ENCODE measurements at regions not wholly inside any gene's neighbourhood (a gene's known extent, or its start where the extent isn't known, plus 50 kb on each side); places are given as distances from the start of the nearest gene placed in this dataset.

- TF ChIP-seq POLR2A (IDR thresholded peaks at IDR 0.05) (no peak), CTCF (IDR thresholded peaks at IDR 0.05) (no peak)
- intact Hi-C loops (cut with DNase I): no loop called here
- no peak for DNase-seq
- ATAC-seq: no peak
- no peak overlapping the region for H3K4me3 ChIP-seq
- no peaks in the 10 kb centered on the region for H3K27me3 ChIP-seq
- no peak overlapping the region for H3K27ac ChIP-seq
- H3K36me3 ChIP-seq: no peaks in the 10 kb centered on the region
- H3K4me1 ChIP-seq: no peaks in the 10 kb centered on the region
- peaks cover 0 to 16% (median 3%) of the 10 kb centered on the region in 12 donors for H3K9me3 ChIP-seq
Observed at GRCh38 chr1:193819376-193819775, 633.0 kb upstream of the B3GALT2 start.

- WGBS, 4 donors: 61 to 73% (median 69%) methylated on average over 2 of the region's 2 CpGs
- H3K27me3 ChIP-seq: no peaks in the 10 kb centered on the region
- H3K36me3 ChIP-seq: no peaks in the 10 kb centered on the region
- no peak overlapping the region for H3K4me3 ChIP-seq
- TF ChIP-seq CTCF (IDR thresholded peaks at IDR 0.05): no peak
- TF ChIP-seq POLR2A (IDR thresholded peaks at IDR 0.05): no peak
- DNase-seq: no peak
- H3K4me1 ChIP-seq: no peaks in the 10 kb centered on the region
- intact Hi-C loops (cut with DNase I): no loop called here
- ATAC-seq: no peak
- H3K9me3 ChIP-seq: peaks cover 0 to 3% (median 0%) of the 10 kb centered on the region in 12 donors
- no peak overlapping the region for H3K27ac ChIP-seq
Observed at GRCh38 chr1:193807208-193807607, 620.8 kb upstream of the B3GALT2 start.

- intact Hi-C loops (cut with DNase I): no loop called here
- H3K9me3 ChIP-seq: peaks cover 0 to 3% (median 0%) of the 10 kb centered on the region in 12 donors
- no peak for DNase-seq
- no peaks in the 10 kb centered on the region for H3K4me1 ChIP-seq
- no peaks in the 10 kb centered on the region for H3K27me3 ChIP-seq
- TF ChIP-seq POLR2A (IDR thresholded peaks at IDR 0.05) (no peak), CTCF (IDR thresholded peaks at IDR 0.05) (no peak)
- no peak overlapping the region for H3K27ac ChIP-seq
- no peak for ATAC-seq
- no peak overlapping the region for H3K4me3 ChIP-seq
- 73 to 77% (median 75%) methylated on average over 3 of the region's 3 CpGs for WGBS, 4 donors
- H3K36me3 ChIP-seq: no peaks in the 10 kb centered on the region
Observed at GRCh38 chr1:193806079-193807048, 620.0 kb upstream of the B3GALT2 start.

GRCh38 chr1:193799948-193800690 is 613.7 kb upstream of the B3GALT2 start:
- ATAC-seq: no peak
- WGBS, 4 donors: 69 to 88% (median 80%) methylated on average over 6 of the region's 6 CpGs
- no peaks in the 10 kb centered on the region for H3K36me3 ChIP-seq

More at GRCh38 chr1:193799948-193800690, 613.7 kb upstream of the B3GALT2 start:
- intact Hi-C loops (cut with DNase I): no loop called here
- Histone ChIP-seq H3K4me3 (no peak overlapping the region), H3K27me3 (no peaks in the 10 kb centered on the region), H3K27ac (no peak overlapping the region), H3K9me3 (no peaks in the 10 kb centered on the region), H3K4me1 (peaks cover 0 to 4% (median 0%) of the 10 kb centered on the region in 12 donors)
- DNase-seq: no peak
- TF ChIP-seq POLR2A (IDR thresholded peaks at IDR 0.05): no peak
- no peak for TF ChIP-seq CTCF (IDR thresholded peaks at IDR 0.05)

Data from heart left ventricle (tissue), 16 donors.